ENCODE measurements at regions not wholly inside any gene's neighbourhood (a gene's known extent, or its start where the extent isn't known, plus 50 kb on each side); places are given as distances from the start of the nearest gene placed in this dataset.

DNA sequence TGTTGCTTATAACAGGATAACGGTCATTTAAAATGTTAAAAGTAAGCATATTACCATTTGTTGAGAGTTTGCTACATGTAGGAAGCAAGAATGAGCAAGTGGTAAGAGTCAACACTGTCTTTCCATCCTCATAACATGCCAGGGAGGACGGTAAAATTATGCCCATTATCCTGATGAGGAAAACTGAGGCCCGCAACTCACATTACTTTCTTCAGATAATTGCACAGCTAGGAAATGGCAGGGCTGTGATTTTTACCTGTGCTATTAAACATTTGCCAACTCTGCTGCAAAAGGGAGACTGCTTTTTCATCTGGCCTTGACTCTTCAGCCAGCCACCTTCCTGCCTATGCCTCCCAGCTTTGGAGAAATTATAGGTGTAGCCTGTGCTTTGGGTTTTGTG lies 79.8 kb upstream of the BOD1 start:
- H4K8ac ChIP-seq (replicated peaks; ENCODE audit: insufficient read length, low read depth, low read length): no peak overlapping the region
- no peak overlapping the region for H2BK120ac ChIP-seq (ENCODE audit: low read depth, low read length, poor library complexity, severe bottlenecking)
- no peak overlapping the region for H3K56ac ChIP-seq (ENCODE audit: insufficient read length, low read depth, low read length)
- H2BK12ac ChIP-seq (ENCODE audit: insufficient read length, low read depth, low read length): no peak overlapping the region
- no peaks in the 10 kb centered on the region for H3K27me3 Mint-ChIP-seq (ENCODE audit: low read depth)
- no peak overlapping the region for H3K27ac ChIP-seq (ENCODE audit: insufficient read length, low read depth, low read length)
- H3K27me3 ChIP-seq (ENCODE audit: insufficient read depth, low read length): no peaks in the 10 kb centered on the region
- peaks cover 21 to 27% of the 10 kb centered on the region in 2 experiments for H3K4me1 Mint-ChIP-seq
- H3K4me2 ChIP-seq (ENCODE audit: insufficient read depth, insufficient read length, low read length): no peak overlapping the region
- no peak overlapping the region for H2AK5ac ChIP-seq (ENCODE audit: insufficient read length, low read length)
- no peak overlapping the region for H3K23ac ChIP-seq (ENCODE audit: insufficient read length, low read depth, low read length)
- no peak overlapping the region for H3K14ac ChIP-seq (ENCODE audit: insufficient read depth, low read length)
- no peak overlapping the region for H3K9ac ChIP-seq (ENCODE audit: extremely low read depth, insufficient read length, low read length)
- no peak overlapping the region for H4K5ac ChIP-seq (ENCODE audit: insufficient read length, low read depth, low read length)
- no peaks in the 10 kb centered on the region for H3K79me1 ChIP-seq (ENCODE audit: insufficient read depth, low read depth, low read length, poor library complexity, severe bottlenecking)
- no peak for DNase-seq
- no peak overlapping the region for H2BK20ac ChIP-seq (ENCODE audit: low read depth, low read length, poor library complexity, severe bottlenecking)
- H3K79me2 ChIP-seq (ENCODE audit: insufficient read depth, low read length): no peaks in the 10 kb centered on the region
- TF ChIP-seq, protein P1, sequence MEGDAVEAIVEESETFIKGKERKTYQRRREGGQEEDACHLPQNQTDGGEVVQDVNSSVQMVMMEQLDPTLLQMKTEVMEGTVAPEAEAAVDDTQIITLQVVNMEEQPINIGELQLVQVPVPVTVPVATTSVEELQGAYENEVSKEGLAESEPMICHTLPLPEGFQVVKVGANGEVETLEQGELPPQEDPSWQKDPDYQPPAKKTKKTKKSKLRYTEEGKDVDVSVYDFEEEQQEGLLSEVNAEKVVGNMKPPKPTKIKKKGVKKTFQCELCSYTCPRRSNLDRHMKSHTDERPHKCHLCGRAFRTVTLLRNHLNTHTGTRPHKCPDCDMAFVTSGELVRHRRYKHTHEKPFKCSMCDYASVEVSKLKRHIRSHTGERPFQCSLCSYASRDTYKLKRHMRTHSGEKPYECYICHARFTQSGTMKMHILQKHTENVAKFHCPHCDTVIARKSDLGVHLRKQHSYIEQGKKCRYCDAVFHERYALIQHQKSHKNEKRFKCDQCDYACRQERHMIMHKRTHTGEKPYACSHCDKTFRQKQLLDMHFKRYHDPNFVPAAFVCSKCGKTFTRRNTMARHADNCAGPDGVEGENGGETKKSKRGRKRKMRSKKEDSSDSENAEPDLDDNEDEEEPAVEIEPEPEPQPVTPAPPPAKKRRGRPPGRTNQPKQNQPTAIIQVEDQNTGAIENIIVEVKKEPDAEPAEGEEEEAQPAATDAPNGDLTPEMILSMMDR (conservative IDR thresholded peaks at IDR 0.05): no peak
- H2AFZ ChIP-seq (ENCODE audit: low read length): no peak overlapping the region
- H3K4me1 ChIP-seq (ENCODE audit: insufficient read depth, low read length): peaks cover 6% of the 10 kb centered on the region; the same call in 1 of the 2 replicates
- H2BK5ac ChIP-seq (ENCODE audit: insufficient read length, low read length): no peak overlapping the region
- no peak overlapping the region for H4K91ac ChIP-seq (ENCODE audit: insufficient read length, low read depth, low read length)
- H2BK15ac ChIP-seq (ENCODE audit: low read depth, low read length): no peak overlapping the region
- no peaks in the 10 kb centered on the region for H4K20me1 ChIP-seq (ENCODE audit: control insufficient read depth, insufficient read depth, insufficient read length)
- H3T11ph ChIP-seq (ENCODE audit: low read length): no peak overlapping the region
- no peak overlapping the region for H3K18ac ChIP-seq (ENCODE audit: insufficient read length, low read depth, low read length)
- no peak overlapping the region for H3K27ac Mint-ChIP-seq
- peaks cover 5% of the 10 kb centered on the region for H3K9me3 ChIP-seq (ENCODE audit: control insufficient read depth, low read depth, low read length)
- no peak overlapping the region for H3K4me3 Mint-ChIP-seq
- H3K4ac ChIP-seq (ENCODE audit: low read depth, low read length): no peak overlapping the region
- H3K23me2 ChIP-seq (ENCODE audit: insufficient read length, low read depth, low read length, poor library complexity, severe bottlenecking): no peaks in the 10 kb centered on the region
- peaks cover 5 to 9% of the 10 kb centered on the region in 2 experiments; a peak in 3 of 5 replicates for H3K9me3 Mint-ChIP-seq
- peaks cover 3 to 7% (median 4%) of the 10 kb centered on the region in 3 experiments; a peak in 6 of 7 replicates for H3K36me3 Mint-ChIP-seq (ENCODE audit: insufficient read depth in 1 of 3, low read depth in 3 of 3)
- no CpG with 5 or more reads among the region's 3 CpGs for WGBS (ENCODE audit: extremely low coverage, insufficient read length, low lambda C conversion rate)

All from H9 (cell line).